H1 (cell line): ENCODE measurements at regions not wholly inside any gene's neighbourhood (a gene's known extent, or its start where the extent isn't known, plus 50 kb on each side); places are given as distances from the start of the nearest gene placed in this dataset.

Experiments used
- BRCA1 ChIP-seq: IDR thresholded peaks from 2 replicates; pipeline ENCODE4 v1.6.1; 2012; ENCODE audit warnings: low read depth, low read length, improper control_type of control experiment
- EP300 ChIP-seq, 2 experiments: IDR thresholded peaks; 1 replicate in 1 of 2; 2 replicates in 1 of 2; pipeline ENCODE4 v1.6.1; 2011 to 2012; ENCODE audit warnings: low read depth in 2 of 2, low read length in 2 of 2, mild to moderate bottlenecking in 2 of 2, borderline replicate concordance in 1 of 2, inconsistent platforms in 1 of 2, moderate library complexity in 1 of 2
- EZH2 ChIP-seq: fragments of 200-600 bp; sonication (generic); IDR thresholded peaks from 2 replicates; pipeline ENCODE4 v1.7.1; 2012; ENCODE audit warnings: low read depth, mild to moderate bottlenecking, moderate library complexity, low read length, inconsistent platforms; ENCODE audit not compliant: severe bottlenecking
- KDM5A ChIP-seq: fragments of 200-600 bp; IDR thresholded peaks from 2 replicates; pipeline ENCODE4 v1.7.1; 2012; ENCODE audit warnings: mild to moderate bottlenecking, low read length, inconsistent platforms, mixed read lengths
- POLR2A ChIP-seq, 2 experiments: IDR thresholded peaks; 1 replicate in 1 of 2; 2 replicates in 1 of 2; pipeline ENCODE4 v1.6.1; 2011; ENCODE audit warnings: low read depth in 2 of 2, low read length in 2 of 2, mild to moderate bottlenecking in 2 of 2; ENCODE audit errors: control extremely low read depth in 1 of 2
- POLR2AphosphoS5 ChIP-seq: IDR thresholded peaks from 2 replicates; pipeline ENCODE4 v1.6.1; 2011; ENCODE audit warnings: low read depth, low read length
- RFX5 ChIP-seq: IDR thresholded peaks from 2 replicates; pipeline ENCODE4 v1.6.1; 2011; ENCODE audit warnings: low read depth, low read length, improper control_type of control experiment, borderline replicate concordance
- SP4 ChIP-seq: IDR thresholded peaks from 2 replicates; pipeline ENCODE4 v1.6.1; 2012; ENCODE audit warnings: low read length, inconsistent platforms
- YY1 ChIP-seq: IDR thresholded peaks from 2 replicates; pipeline ENCODE4 v1.6.1; 2011; ENCODE audit warnings: low read depth, mild to moderate bottlenecking, low read length
- TF ChIP-seq, protein P1 (sequence below): IDR thresholded peaks from 2 replicates; pipeline ENCODE4 v1.6.1; 2012; ENCODE audit warnings: inconsistent platforms
- TF ChIP-seq, protein P2 (sequence below), 3 experiments: IDR thresholded peaks; 1 replicate in 2 of 3; 2 replicates in 1 of 3; pipeline versions ENCODE4 v1.5.1 to v1.6.1; 2011; ENCODE audit warnings: low read length in 3 of 3, mild to moderate bottlenecking in 3 of 3, inconsistent platforms in 2 of 3, low read depth in 1 of 3, moderate library complexity in 1 of 3; ENCODE audit not compliant: insufficient read depth in 1 of 3; ENCODE audit errors: control extremely low read depth in 1 of 3
- TF ChIP-seq, protein P3 (sequence below): IDR thresholded peaks from 2 replicates; pipeline ENCODE4 v1.6.1; 2011; ENCODE audit warnings: low read length, improper control_type of control experiment

DNA sequence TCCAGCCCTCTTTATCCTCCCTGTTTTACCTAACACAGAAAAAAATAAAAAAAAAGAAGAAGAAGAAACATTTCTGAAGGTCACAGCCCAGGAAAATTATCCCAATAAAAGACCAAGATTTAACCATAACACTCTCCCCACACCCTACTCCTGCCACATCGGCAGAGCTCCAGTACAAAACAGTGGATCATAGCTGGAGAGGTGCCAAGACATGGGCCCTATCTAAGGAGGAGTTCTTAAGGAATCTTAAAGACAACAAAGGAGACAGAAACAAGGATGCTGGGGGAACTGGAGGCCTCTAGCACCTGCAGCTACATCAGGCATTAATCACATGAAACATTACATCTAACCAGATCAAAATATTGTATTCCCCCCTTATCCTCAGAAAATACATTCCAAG, 432.8 kb downstream of the MATN1 start:
- TF ChIP-seq, protein P1, sequence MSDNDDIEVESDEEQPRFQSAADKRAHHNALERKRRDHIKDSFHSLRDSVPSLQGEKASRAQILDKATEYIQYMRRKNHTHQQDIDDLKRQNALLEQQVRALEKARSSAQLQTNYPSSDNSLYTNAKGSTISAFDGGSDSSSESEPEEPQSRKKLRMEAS, result no peak
- no peak for TF ChIP-seq EZH2
- TF ChIP-seq, protein P2, sequence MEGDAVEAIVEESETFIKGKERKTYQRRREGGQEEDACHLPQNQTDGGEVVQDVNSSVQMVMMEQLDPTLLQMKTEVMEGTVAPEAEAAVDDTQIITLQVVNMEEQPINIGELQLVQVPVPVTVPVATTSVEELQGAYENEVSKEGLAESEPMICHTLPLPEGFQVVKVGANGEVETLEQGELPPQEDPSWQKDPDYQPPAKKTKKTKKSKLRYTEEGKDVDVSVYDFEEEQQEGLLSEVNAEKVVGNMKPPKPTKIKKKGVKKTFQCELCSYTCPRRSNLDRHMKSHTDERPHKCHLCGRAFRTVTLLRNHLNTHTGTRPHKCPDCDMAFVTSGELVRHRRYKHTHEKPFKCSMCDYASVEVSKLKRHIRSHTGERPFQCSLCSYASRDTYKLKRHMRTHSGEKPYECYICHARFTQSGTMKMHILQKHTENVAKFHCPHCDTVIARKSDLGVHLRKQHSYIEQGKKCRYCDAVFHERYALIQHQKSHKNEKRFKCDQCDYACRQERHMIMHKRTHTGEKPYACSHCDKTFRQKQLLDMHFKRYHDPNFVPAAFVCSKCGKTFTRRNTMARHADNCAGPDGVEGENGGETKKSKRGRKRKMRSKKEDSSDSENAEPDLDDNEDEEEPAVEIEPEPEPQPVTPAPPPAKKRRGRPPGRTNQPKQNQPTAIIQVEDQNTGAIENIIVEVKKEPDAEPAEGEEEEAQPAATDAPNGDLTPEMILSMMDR (IDR thresholded peaks at IDR 0.05; ENCODE audit: control extremely low read depth in 1 of 3, insufficient read depth in 1 of 3, low read depth in 1 of 3, low read length in 3 of 3), result no peak
- TF ChIP-seq POLR2A (IDR thresholded peaks at IDR 0.05; ENCODE audit: control extremely low read depth in 1 of 2, low read depth in 2 of 2, low read length in 2 of 2), result no peak
- TF ChIP-seq KDM5A, result no peak
- TF ChIP-seq POLR2AphosphoS5, result no peak
- TF ChIP-seq EP300 (IDR thresholded peaks at IDR 0.05; ENCODE audit: borderline replicate concordance in 1 of 2, low read depth in 2 of 2, low read length in 2 of 2), result no peak
- TF ChIP-seq, protein P3, sequence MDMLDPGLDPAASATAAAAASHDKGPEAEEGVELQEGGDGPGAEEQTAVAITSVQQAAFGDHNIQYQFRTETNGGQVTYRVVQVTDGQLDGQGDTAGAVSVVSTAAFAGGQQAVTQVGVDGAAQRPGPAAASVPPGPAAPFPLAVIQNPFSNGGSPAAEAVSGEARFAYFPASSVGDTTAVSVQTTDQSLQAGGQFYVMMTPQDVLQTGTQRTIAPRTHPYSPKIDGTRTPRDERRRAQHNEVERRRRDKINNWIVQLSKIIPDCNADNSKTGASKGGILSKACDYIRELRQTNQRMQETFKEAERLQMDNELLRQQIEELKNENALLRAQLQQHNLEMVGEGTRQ, result no peak
- no peak for TF ChIP-seq BRCA1
- no peak for TF ChIP-seq YY1
- TF ChIP-seq SP4, result no peak
- no peak for TF ChIP-seq RFX5
